PC-3 (cell line): ENCODE measurements at regions not wholly inside any gene's neighbourhood (a gene's known extent, or its start where the extent isn't known, plus 50 kb on each side); places are given as distances from the start of the nearest gene placed in this dataset.
A peak's percentile ranks its signal among the peaks of the same experiment; 100 is the strongest.

Experiments
- ATAC-seq: fragments of 200-7000 bp; cut with Tn5 transposase; 2 replicates; pipeline ENCODE4 v1.9.1; 2020; ENCODE audit warnings: mild to moderate bottlenecking, moderate library complexity
- BruUV-seq: library from RNA; stranded (reverse); fragments of 400-500 nt; replicated peaks from 2 replicates; lab custom pipeline; 2021; lab: Mats Ljungman, UMichigan
- CTCF ChIA-PET: fragments of 300-600 bp; sonication (Branson Sonifier 250); formaldehyde crosslinking; loops from one replicate; lab custom pipeline; 2022; ENCODE audit warnings: antibody characterized with exemption; lab: Charles Lee
- POLR2A ChIA-PET: fragments of 300-600 bp; sonication (Branson Sonifier 250); formaldehyde crosslinking; loops from one replicate; lab custom pipeline; 2022; ENCODE audit warnings: antibody characterized with exemption; ENCODE audit not compliant: unreplicated experiment; lab: Charles Lee
- DNase-seq: peaks from one replicate; pipeline ENCODE4 v3.0.0-alpha.2; 2015
- H2AFZ ChIP-seq: fragments of 300-600 bp; sonication (generic); 2 replicates; pipeline ENCODE4 v1.6.0; 2016; ENCODE audit warnings: antibody characterized with exemption, low read length
- H3F3A ChIP-seq: fragments of 300-600 bp; sonication (generic); one replicate; pipeline ENCODE4 v1.6.0; 2017; ENCODE audit warnings: antibody characterized with exemption, low read length, control low read depth, mild to moderate bottlenecking; ENCODE audit not compliant: unreplicated experiment
- H3K27ac ChIP-seq: fragments of 300-600 bp; sonication (generic); 2 replicates; pipeline ENCODE4 v1.5.1; 2016; ENCODE audit warnings: mild to moderate bottlenecking, low read length
- H3K27me3 ChIP-seq: fragments of 300-600 bp; sonication (generic); 2 replicates; pipeline ENCODE4 v1.6.1; 2016; ENCODE audit warnings: low read length, mixed read lengths
- H3K36me3 ChIP-seq: fragments of 300-600 bp; sonication (generic); 2 replicates; pipeline ENCODE4 v1.6.1; 2016; ENCODE audit warnings: low read depth, mixed run types, low read length, mixed read lengths
- H3K4me1 ChIP-seq: fragments of 300-600 bp; sonication (generic); 2 replicates; pipeline ENCODE4 v1.5.1; 2016; ENCODE audit warnings: low read length; ENCODE audit not compliant: insufficient read depth
- H3K4me2 ChIP-seq: fragments of 300-600 bp; sonication (generic); 2 replicates; pipeline ENCODE4 v1.6.0; 2016; ENCODE audit warnings: low read length
- H3K4me3 ChIP-seq: fragments of 300-600 bp; sonication (generic); 2 replicates; pipeline ENCODE4 v1.5.1; 2016; ENCODE audit warnings: mild to moderate bottlenecking, low read length, mixed read lengths
- H3K79me2 ChIP-seq: fragments of 300-600 bp; sonication (generic); 2 replicates; pipeline ENCODE4 v1.6.1; 2017; ENCODE audit warnings: low read length, mixed read lengths
- H3K9ac ChIP-seq: fragments of 300-600 bp; sonication (generic); 2 replicates; pipeline ENCODE4 v1.6.0; 2016; ENCODE audit warnings: mild to moderate bottlenecking, low read length
- H3K9me2 ChIP-seq: fragments of 300-600 bp; sonication (generic); replicated peaks from 2 replicates; pipeline ENCODE4 v1.6.1; 2016; ENCODE audit warnings: mixed run types, low read length, mixed read lengths
- H3K9me3 ChIP-seq: fragments of 300-600 bp; sonication (generic); 2 replicates; pipeline ENCODE4 v1.6.1; 2016; ENCODE audit warnings: low read length, mixed read lengths
- H4K20me1 ChIP-seq: fragments of 300-600 bp; sonication (generic); 2 replicates; pipeline ENCODE4 v1.6.1; 2016; ENCODE audit warnings: low read length, mixed read lengths
- CTCF ChIP-seq: fragments of 300-600 bp; sonication (generic); conservative IDR thresholded peaks from 2 replicates; pipeline ENCODE4 v1.5.1; 2017; ENCODE audit warnings: antibody characterized with exemption, low read depth, mild to moderate bottlenecking, low read length
- EZH2 ChIP-seq: fragments of 300-600 bp; sonication (generic); IDR thresholded peaks from one replicate; pipeline ENCODE4 v1.6.1; 2017; ENCODE audit warnings: antibody characterized with exemption, mild to moderate bottlenecking, low read length; ENCODE audit not compliant: unreplicated experiment
- EZH2phosphoT487 ChIP-seq: fragments of 300-600 bp; sonication (generic); IDR thresholded peaks from 2 replicates; pipeline ENCODE4 v1.6.1; 2018; ENCODE audit warnings: mild to moderate bottlenecking, antibody characterized with exemption, low read length, borderline replicate concordance
- intact Hi-C: fragments of 100-400 bp; cut with micrococcal nuclease; formaldehyde crosslinking; loops from 2 replicates; pipeline ENCODE4 v1.9.0; 2023

DNA sequence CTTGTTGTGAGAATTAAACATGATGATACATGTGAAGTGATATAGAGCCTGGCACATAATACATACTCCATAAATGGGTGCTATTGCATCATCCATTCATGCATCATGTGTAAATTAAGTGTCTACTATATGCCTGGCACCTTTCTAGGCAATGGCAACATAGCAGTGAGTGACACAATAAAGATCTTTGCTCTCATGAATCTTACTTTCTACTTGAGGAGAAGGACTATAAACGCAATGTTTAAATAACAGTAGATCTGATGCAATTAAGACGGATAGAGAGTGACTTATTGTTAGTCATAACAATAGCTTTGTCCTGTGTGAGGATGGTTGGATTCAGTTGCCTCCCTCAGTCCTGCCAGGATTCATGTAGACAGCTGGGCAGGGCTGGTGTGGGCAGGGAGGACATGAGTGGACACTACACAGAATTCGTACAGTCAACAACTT is 88.4 kb upstream of the NPAS2 start:
- peaks cover 29% of the 10 kb centered on the region for H3K4me1 ChIP-seq
- no peaks in the 10 kb centered on the region for H4K20me1 ChIP-seq
- BruUV-seq: no TSS peak
- peak overlapping the region; percentile 21; the same call in 1 of the 2 replicates for H3K9ac ChIP-seq
- H3K9me2 ChIP-seq: no peaks in the 10 kb centered on the region
- no peak overlapping the region for H3K4me3 ChIP-seq
- ATAC-seq (peak; percentile 95), DNase-seq (peak; percentile 83)
- ChIA-PET POLR2A (interaction anchor here (0.6 kb wide), 1 partner anchor 350 kb away, joined by 3 read pairs; no protein-coding TSS in a partner anchor), CTCF (interaction anchor here (0.7 to 1.8 kb wide), 2 partner anchors 87 to 107 kb away, joined by 3 to 23 read pairs; no protein-coding TSS in a partner anchor)
- no peak overlapping the region for H2AFZ ChIP-seq
- intact Hi-C loops: loop anchor here (1.0 to 5.0 kb wide), 5 partner anchors 36 to 171 kb away; no protein-coding TSS in a partner anchor
- no peaks in the 10 kb centered on the region for H3K79me2 ChIP-seq
- no peaks in the 10 kb centered on the region for H3F3A ChIP-seq
- TF ChIP-seq CTCF: no peak
- TF ChIP-seq EZH2phosphoT487: no peak
- no peak for TF ChIP-seq EZH2
- H3K9me3 ChIP-seq: no peaks in the 10 kb centered on the region
- peak overlapping the region; percentile 17; the same call in 1 of the 2 replicates for H3K4me2 ChIP-seq
- peak overlapping the region; percentile 70 for H3K27ac ChIP-seq
- H3K27me3 ChIP-seq: no peaks in the 10 kb centered on the region
- H3K36me3 ChIP-seq: no peaks in the 10 kb centered on the region

DNA sequence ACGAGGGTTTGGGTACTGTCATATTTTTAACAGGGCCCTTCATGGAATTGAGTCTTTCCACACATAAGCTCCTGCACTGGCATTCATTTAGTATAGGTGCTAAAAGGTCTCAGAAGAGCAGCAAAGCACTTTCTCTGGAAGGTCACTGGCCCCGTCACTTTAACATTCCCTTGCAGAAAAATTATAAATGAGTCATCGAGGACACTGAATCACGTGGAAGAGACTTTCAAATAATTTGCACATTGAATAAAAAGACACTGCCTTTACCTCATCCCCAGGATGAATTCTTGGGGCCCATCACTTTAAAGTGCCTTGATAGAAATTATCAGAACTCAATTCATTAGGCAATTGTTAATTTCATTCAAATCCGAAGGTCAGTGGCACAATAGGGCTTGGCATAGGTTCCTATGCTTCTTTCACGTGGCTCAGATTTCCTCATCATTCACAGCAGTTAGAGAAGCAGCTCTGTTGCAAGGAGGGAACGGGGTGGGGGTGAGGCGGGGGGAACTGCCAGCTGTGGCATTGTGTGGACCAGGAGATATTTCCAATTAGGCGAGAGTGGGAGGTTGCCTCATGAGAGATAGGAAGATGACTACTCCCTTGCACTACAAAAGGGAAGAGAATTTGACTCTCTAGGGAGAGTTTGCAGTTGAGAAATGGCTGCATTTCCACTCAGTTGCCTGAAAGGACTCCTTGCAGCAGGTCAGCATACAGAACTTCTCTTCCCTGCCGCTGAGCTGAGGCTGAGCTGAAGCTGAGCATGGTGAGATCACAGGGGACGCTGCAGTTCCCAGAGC is 86.3 kb upstream of the NPAS2 start:
- no peak for TF ChIP-seq CTCF
- Histone ChIP-seq H3K4me3 (no peak overlapping the region), H3K4me2 (no peak overlapping the region), H3K4me1 (peaks cover 29% of the 10 kb centered on the region), H3K79me2 (no peaks in the 10 kb centered on the region), H3K27me3 (no peaks in the 10 kb centered on the region), H3K9me2 (no peaks in the 10 kb centered on the region), H3K9ac (no peak overlapping the region), H3K27ac (peak overlapping the region; percentile 3; the same call in 1 of the 2 replicates), H2AFZ (0 out of 2 replicates have a peak overlapping the region, but pooled peaks have one; percentile 3), H4K20me1 (no peaks in the 10 kb centered on the region), H3F3A (no peaks in the 10 kb centered on the region), H3K9me3 (no peaks in the 10 kb centered on the region), H3K36me3 (no peaks in the 10 kb centered on the region)
- intact Hi-C loops: loop anchor here (5.0 kb wide), 1 partner anchor 134 kb away; no protein-coding TSS in a partner anchor
- BruUV-seq: no TSS peak
- ATAC-seq: no peak
- DNase-seq: peak; percentile 49
- ChIA-PET CTCF (no interaction called here), POLR2A (interaction anchor here (0.6 kb wide), 1 partner anchor 9 kb away, joined by 3 read pairs; no protein-coding TSS in a partner anchor)
